ENCODE measurements at regions not wholly inside any gene's neighbourhood (a gene's known extent, or its start where the extent isn't known, plus 50 kb on each side); places are given as distances from the start of the nearest gene placed in this dataset.

DNA sequence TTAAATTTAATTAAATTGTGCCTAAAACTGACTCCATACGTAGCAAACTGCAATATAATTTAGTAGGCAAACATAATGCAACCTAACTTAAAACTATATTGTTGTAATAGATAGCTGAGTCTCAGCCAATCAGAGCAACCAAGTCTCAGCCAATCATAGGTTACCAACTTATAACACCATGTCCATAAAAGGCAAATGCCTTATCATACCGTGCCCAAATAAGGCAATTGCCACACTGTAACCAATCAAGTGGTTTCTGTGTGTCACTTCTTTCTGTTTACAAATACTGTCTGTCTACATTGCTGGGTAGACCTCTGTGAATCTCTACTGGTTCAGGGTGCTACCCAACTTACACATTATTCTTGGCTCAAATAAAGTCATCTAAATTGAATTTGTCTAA is 728.4 kb upstream of the EPHA6 start:
- TF ChIP-seq, protein P1, sequence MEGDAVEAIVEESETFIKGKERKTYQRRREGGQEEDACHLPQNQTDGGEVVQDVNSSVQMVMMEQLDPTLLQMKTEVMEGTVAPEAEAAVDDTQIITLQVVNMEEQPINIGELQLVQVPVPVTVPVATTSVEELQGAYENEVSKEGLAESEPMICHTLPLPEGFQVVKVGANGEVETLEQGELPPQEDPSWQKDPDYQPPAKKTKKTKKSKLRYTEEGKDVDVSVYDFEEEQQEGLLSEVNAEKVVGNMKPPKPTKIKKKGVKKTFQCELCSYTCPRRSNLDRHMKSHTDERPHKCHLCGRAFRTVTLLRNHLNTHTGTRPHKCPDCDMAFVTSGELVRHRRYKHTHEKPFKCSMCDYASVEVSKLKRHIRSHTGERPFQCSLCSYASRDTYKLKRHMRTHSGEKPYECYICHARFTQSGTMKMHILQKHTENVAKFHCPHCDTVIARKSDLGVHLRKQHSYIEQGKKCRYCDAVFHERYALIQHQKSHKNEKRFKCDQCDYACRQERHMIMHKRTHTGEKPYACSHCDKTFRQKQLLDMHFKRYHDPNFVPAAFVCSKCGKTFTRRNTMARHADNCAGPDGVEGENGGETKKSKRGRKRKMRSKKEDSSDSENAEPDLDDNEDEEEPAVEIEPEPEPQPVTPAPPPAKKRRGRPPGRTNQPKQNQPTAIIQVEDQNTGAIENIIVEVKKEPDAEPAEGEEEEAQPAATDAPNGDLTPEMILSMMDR (optimal IDR thresholded peaks at IDR 0.05 in 1 of 3, IDR thresholded peaks at IDR 0.05 in 1 of 3, conservative IDR thresholded peaks at IDR 0.05 in 1 of 3; ENCODE audit: extremely low read depth in 1 of 3, insufficient read depth in 2 of 3, low read length in 3 of 3), result no peak
- no peak for TF ChIP-seq EZH2 (IDR thresholded peaks at IDR 0.05; ENCODE audit: low read length)

All from keratinocyte (primary cell).